Breast epithelium (tissue), 4 donors: ENCODE measurements at regions not wholly inside any gene's neighbourhood (a gene's known extent, or its start where the extent isn't known, plus 50 kb on each side); places are given as distances from the start of the nearest gene placed in this dataset.

Source experiments
- DNase-seq, 2 donors: peaks; one replicate each; pipeline ENCODE4 v3.0.0-alpha.2; 2019; ENCODE audit warnings: low spot score in 2 of 2
- H3K27ac ChIP-seq, 2 donors: fragments of 200-600 bp; sonication (generic) in 1 of 2; one replicate each; pipeline ENCODE4 v1.5.1; 2016 to 2019; ENCODE audit warnings: mild to moderate bottlenecking in 1 of 2
- H3K27me3 ChIP-seq, 2 donors: fragments of 200-600 bp; sonication (generic) in 1 of 2; one replicate each; pipeline versions ENCODE4 v1.5.1 to v1.6.0; 2017 to 2019; ENCODE audit warnings: control low read depth in 1 of 2, mild to moderate bottlenecking in 1 of 2
- H3K36me3 ChIP-seq: fragments of 200-600 bp; one replicate; pipeline ENCODE4 v1.5.1; 2019
- H3K4me1 ChIP-seq, 2 donors: fragments of 200-600 bp; sonication (generic); one replicate each; pipeline ENCODE4 v1.5.1; 2016 to 2019; ENCODE audit warnings: control low read depth in 1 of 2
- H3K4me3 ChIP-seq, 3 donors: fragments of 200-600 bp; sonication (generic); 1 replicate in 2 of 3; 2 replicates in 1 of 3; pipeline ENCODE4 v1.5.1; 2016 to 2019; ENCODE audit warnings: mild to moderate bottlenecking in 3 of 3, moderate library complexity in 2 of 3
- H3K9me3 ChIP-seq, 2 donors: fragments of 200-600 bp; sonication (generic) in 1 of 2; one replicate each; pipeline ENCODE4 v1.5.1; 2016 to 2019; ENCODE audit warnings: control low read depth in 1 of 2
- POLR2A ChIP-seq: fragments of 450-650 bp; IDR thresholded peaks from one replicate; pipeline ENCODE4 v1.6.1; 2016; ENCODE audit warnings: antibody characterized with exemption, mild to moderate bottlenecking, moderate library complexity
- POLR2AphosphoS5 ChIP-seq, 3 donors: sonication (generic); formaldehyde crosslinking; IDR thresholded peaks; one replicate each; pipeline ENCODE4 v1.6.1; 2017; ENCODE audit warnings: antibody characterized with exemption in 3 of 3
- intact Hi-C: fragments of 100-400 bp; cut with DNase I; formaldehyde crosslinking; loops from one replicate; pipeline ENCODE4 v1.15.1; 2023; ENCODE audit warnings: low total_unique reads
- TF ChIP-seq, protein P1 (sequence below), 3 donors: fragments of 450-650 bp; IDR thresholded peaks; one replicate each; pipeline ENCODE4 v1.5.1; 2016 to 2017; ENCODE audit warnings: antibody characterized with exemption in 3 of 3, mild to moderate bottlenecking in 3 of 3, moderate library complexity in 3 of 3

DNA sequence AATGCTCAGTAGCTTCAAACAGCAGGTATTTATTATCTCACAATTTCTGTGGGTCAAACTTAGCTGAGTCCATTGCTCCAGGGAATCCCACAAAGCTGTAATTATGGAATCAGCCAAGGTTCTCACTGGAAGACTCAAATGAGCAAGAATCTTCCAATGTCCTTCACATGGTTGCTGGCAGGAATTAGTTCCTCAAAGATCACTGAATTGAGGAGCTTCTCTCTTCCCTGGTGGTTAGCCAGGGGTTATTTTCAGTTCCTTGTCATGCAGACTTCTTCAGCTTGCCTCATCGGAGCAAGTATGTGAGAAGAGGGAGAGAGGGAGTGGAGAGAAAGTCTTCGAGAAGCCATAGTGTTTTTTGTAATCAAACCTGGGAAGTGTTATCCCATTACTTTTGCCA is 2331.9 kb downstream of the MAT2B start:
- no peak overlapping the region for H3K27ac ChIP-seq
- no peaks in the 10 kb centered on the region for H3K27me3 ChIP-seq
- TF ChIP-seq POLR2AphosphoS5 (IDR thresholded peaks at IDR 0.05): no peak
- no peak for TF ChIP-seq POLR2A
- TF ChIP-seq, protein P1, sequence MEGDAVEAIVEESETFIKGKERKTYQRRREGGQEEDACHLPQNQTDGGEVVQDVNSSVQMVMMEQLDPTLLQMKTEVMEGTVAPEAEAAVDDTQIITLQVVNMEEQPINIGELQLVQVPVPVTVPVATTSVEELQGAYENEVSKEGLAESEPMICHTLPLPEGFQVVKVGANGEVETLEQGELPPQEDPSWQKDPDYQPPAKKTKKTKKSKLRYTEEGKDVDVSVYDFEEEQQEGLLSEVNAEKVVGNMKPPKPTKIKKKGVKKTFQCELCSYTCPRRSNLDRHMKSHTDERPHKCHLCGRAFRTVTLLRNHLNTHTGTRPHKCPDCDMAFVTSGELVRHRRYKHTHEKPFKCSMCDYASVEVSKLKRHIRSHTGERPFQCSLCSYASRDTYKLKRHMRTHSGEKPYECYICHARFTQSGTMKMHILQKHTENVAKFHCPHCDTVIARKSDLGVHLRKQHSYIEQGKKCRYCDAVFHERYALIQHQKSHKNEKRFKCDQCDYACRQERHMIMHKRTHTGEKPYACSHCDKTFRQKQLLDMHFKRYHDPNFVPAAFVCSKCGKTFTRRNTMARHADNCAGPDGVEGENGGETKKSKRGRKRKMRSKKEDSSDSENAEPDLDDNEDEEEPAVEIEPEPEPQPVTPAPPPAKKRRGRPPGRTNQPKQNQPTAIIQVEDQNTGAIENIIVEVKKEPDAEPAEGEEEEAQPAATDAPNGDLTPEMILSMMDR (IDR thresholded peaks at IDR 0.05): no peak
- no peak overlapping the region for H3K4me3 ChIP-seq
- H3K36me3 ChIP-seq: no peaks in the 10 kb centered on the region
- no peaks in the 10 kb centered on the region for H3K4me1 ChIP-seq
- no peaks in the 10 kb centered on the region for H3K9me3 ChIP-seq
- intact Hi-C loops: no loop called here
- no peak for DNase-seq

- Histone ChIP-seq H3K4me1 (no peaks in the 10 kb centered on the region), H3K4me3 (no peak overlapping the region), H3K9me3 (no peaks in the 10 kb centered on the region), H3K27ac (no peak overlapping the region), H3K36me3 (no peaks in the 10 kb centered on the region), H3K27me3 (no peaks in the 10 kb centered on the region)
- intact Hi-C loops: no loop called here
- TF ChIP-seq POLR2A: no peak
- no peak for TF ChIP-seq POLR2AphosphoS5 (IDR thresholded peaks at IDR 0.05)
- TF ChIP-seq, protein P1 (IDR thresholded peaks at IDR 0.05): no peak
- DNase-seq: no peak
Observed at GRCh38 chr5:165844571-165844970, 2339.2 kb downstream of the MAT2B start.

DNA sequence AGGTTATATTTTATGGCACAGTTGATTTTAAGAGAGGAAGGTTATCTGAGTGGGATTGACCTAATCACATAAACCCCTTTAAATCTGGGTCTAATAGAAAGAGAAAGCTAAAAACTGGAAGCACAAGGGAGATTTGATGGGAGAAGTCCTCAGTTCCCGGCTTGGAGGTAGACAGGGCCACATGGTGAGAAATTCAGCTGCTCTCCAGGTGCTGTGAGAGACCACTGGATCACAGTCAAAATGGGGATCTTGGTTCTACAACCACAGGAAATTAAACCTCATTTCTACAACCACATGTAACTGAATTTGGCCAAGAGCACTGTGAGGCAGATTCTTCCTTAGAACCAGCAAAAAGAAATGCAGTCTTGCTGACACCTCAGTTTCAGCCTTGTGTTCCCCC is 2352.7 kb downstream of the MAT2B start:
- Histone ChIP-seq H3K4me3 (no peak overlapping the region), H3K9me3 (no peaks in the 10 kb centered on the region), H3K4me1 (no peaks in the 10 kb centered on the region), H3K27ac (no peak overlapping the region), H3K27me3 (no peaks in the 10 kb centered on the region), H3K36me3 (no peaks in the 10 kb centered on the region)
- TF ChIP-seq, protein P1 (IDR thresholded peaks at IDR 0.05): no peak
- DNase-seq: no peak
- intact Hi-C loops: no loop called here

- Histone ChIP-seq H3K4me3 (no peak overlapping the region), H3K27me3 (no peaks in the 10 kb centered on the region), H3K36me3 (no peaks in the 10 kb centered on the region), H3K4me1 (no peaks in the 10 kb centered on the region), H3K9me3 (no peaks in the 10 kb centered on the region), H3K27ac (no peak overlapping the region)
- intact Hi-C loops: no loop called here
- DNase-seq: no peak
- TF ChIP-seq, protein P1 (IDR thresholded peaks at IDR 0.05): no peak
- no peak for TF ChIP-seq POLR2AphosphoS5 (IDR thresholded peaks at IDR 0.05)
- no peak for TF ChIP-seq POLR2A
Observed at GRCh38 chr5:165859251-165859650, 2353.8 kb downstream of the MAT2B start.

GRCh38 chr5:165863239-165863638 is 2357.8 kb downstream of the MAT2B start:
- Histone ChIP-seq H3K27ac (no peak overlapping the region), H3K4me1 (no peaks in the 10 kb centered on the region), H3K4me3 (no peak overlapping the region), H3K27me3 (no peaks in the 10 kb centered on the region), H3K9me3 (no peaks in the 10 kb centered on the region), H3K36me3 (no peaks in the 10 kb centered on the region)
- no peak for DNase-seq
- intact Hi-C loops: no loop called here
- TF ChIP-seq, protein P1 (IDR thresholded peaks at IDR 0.05): no peak
- TF ChIP-seq POLR2A (no peak), POLR2AphosphoS5 (IDR thresholded peaks at IDR 0.05) (no peak)
